Lower leg skin (tissue), 3 donors: ENCODE measurements at regions not wholly inside any gene's neighbourhood (a gene's known extent, or its start where the extent isn't known, plus 50 kb on each side); places are given as distances from the start of the nearest gene placed in this dataset.

ENCODE experiments used
- POLR2A ChIP-seq, 2 donors: fragments of 450-650 bp; IDR thresholded peaks; one replicate each; pipeline ENCODE4 v1.6.1; 2016 to 2017; ENCODE audit warnings: antibody characterized with exemption in 2 of 2, mild to moderate bottlenecking in 1 of 2, moderate library complexity in 1 of 2
- TF ChIP-seq, protein P1 (sequence below), 3 donors: fragments of 450-650 bp; IDR thresholded peaks; one replicate each; pipeline ENCODE4 v1.5.1; 2016; ENCODE audit warnings: antibody characterized with exemption in 3 of 3, mild to moderate bottlenecking in 3 of 3, moderate library complexity in 2 of 3

DNA sequence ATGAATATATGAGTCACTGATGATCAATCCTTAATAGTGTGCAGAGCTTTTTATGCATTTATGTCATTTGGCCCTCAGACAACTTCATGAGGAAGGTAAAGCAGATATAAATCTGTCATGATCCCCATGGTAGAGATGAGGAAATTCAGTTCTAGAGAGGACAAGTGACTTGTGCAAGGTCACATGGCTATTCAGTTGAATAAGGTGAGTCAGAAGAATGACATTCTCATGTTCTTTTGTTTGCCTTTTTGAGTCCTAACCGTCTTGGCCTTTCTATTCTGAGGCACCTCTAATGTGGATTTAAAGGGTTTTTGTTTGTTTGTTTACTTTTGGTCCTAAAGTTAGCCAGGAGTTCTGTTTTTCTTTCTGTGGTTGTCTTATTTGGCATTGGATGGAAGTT is 116.2 kb upstream of the ELAC2 start:
- TF ChIP-seq, protein P1, sequence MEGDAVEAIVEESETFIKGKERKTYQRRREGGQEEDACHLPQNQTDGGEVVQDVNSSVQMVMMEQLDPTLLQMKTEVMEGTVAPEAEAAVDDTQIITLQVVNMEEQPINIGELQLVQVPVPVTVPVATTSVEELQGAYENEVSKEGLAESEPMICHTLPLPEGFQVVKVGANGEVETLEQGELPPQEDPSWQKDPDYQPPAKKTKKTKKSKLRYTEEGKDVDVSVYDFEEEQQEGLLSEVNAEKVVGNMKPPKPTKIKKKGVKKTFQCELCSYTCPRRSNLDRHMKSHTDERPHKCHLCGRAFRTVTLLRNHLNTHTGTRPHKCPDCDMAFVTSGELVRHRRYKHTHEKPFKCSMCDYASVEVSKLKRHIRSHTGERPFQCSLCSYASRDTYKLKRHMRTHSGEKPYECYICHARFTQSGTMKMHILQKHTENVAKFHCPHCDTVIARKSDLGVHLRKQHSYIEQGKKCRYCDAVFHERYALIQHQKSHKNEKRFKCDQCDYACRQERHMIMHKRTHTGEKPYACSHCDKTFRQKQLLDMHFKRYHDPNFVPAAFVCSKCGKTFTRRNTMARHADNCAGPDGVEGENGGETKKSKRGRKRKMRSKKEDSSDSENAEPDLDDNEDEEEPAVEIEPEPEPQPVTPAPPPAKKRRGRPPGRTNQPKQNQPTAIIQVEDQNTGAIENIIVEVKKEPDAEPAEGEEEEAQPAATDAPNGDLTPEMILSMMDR (IDR thresholded peaks at IDR 0.05): no peak
- no peak for TF ChIP-seq POLR2A (IDR thresholded peaks at IDR 0.05)
